Tibial nerve (tissue), 4 donors: ENCODE measurements at regions not wholly inside any gene's neighbourhood (a gene's known extent, or its start where the extent isn't known, plus 50 kb on each side); places are given as distances from the start of the nearest gene placed in this dataset.

ENCODE experiments used
- DNase-seq, 2 donors: peaks; one replicate each; pipeline ENCODE4 v3.0.0-alpha.2; 2019; ENCODE audit warnings: low spot score in 2 of 2
- H3K27ac ChIP-seq, 4 donors: fragments of 200-600 bp; sonication (generic) in 3 of 4; one replicate each; pipeline ENCODE4 v1.5.1; 2017 to 2019; ENCODE audit warnings: mild to moderate bottlenecking in 1 of 4
- H3K27me3 ChIP-seq, 2 donors: fragments of 200-600 bp; sonication (generic) in 1 of 2; one replicate each; pipeline versions ENCODE4 v1.5.1 to v1.6.0; 2017 to 2019
- H3K36me3 ChIP-seq, 3 donors: fragments of 200-600 bp; sonication (generic); one replicate each; pipeline ENCODE4 v1.5.1; 2018 to 2019
- H3K4me1 ChIP-seq, 4 donors: fragments of 200-600 bp; sonication (generic) in 3 of 4; one replicate each; pipeline ENCODE4 v1.5.1; 2017 to 2019
- H3K4me3 ChIP-seq, 4 donors: fragments of 200-600 bp; sonication (generic) in 3 of 4; one replicate each; pipeline ENCODE4 v1.5.1; 2017 to 2019; ENCODE audit warnings: mild to moderate bottlenecking in 1 of 4, moderate library complexity in 1 of 4
- H3K9me3 ChIP-seq, 4 donors: fragments of 200-600 bp; sonication (generic) in 3 of 4; one replicate each; pipeline ENCODE4 v1.5.1; 2017 to 2019
- CTCF ChIP-seq, 5 experiments: fragments of 200-600 bp in 3 of 5; fragments of 450-650 bp in 2 of 5; sonication (generic) in 3 of 5; IDR thresholded peaks; one replicate each; pipeline ENCODE4 v1.5.1; 2016 to 2019; ENCODE audit warnings: antibody characterized with exemption in 5 of 5, mild to moderate bottlenecking in 3 of 5, moderate library complexity in 2 of 5
- EP300 ChIP-seq, 2 donors: sonication (generic); formaldehyde crosslinking; IDR thresholded peaks; one replicate each; pipeline ENCODE4 v1.6.1; 2017; ENCODE audit warnings: antibody characterized with exemption in 2 of 2, mild to moderate bottlenecking in 1 of 2
- POLR2A ChIP-seq, 2 donors: fragments of 450-650 bp; IDR thresholded peaks; one replicate each; pipeline ENCODE4 v1.6.1; 2017; ENCODE audit warnings: antibody characterized with exemption in 2 of 2, mild to moderate bottlenecking in 2 of 2, moderate library complexity in 2 of 2
- WGBS, 2 donors: methylation state at CpG; one replicate each; pipeline ENCODE4 v1.1.5; 2018; 5-methylcytosine and 5-hydroxymethylcytosine counted together

GRCh38 chr19:29397748-29398147 is 128.0 kb upstream of the VSTM2B start:
- WGBS, 2 donors, result 61 to 76% methylated on average over 6 to 7 of the region's 7 CpGs

GRCh38 chr19:29399804-29400203 is 126.0 kb upstream of the VSTM2B start:
- no peak for TF ChIP-seq POLR2A (IDR thresholded peaks at IDR 0.05)
- TF ChIP-seq EP300 (IDR thresholded peaks at IDR 0.05), result no peak
- no peak for TF ChIP-seq CTCF (IDR thresholded peaks at IDR 0.05)

More at GRCh38 chr19:29397748-29398147, 128.0 kb upstream of the VSTM2B start:
- Histone ChIP-seq H3K36me3 (no peaks in the 10 kb centered on the region), H3K4me1 (no peaks in the 10 kb centered on the region), H3K27me3 (no peaks in the 10 kb centered on the region), H3K4me3 (no peak overlapping the region), H3K9me3 (peaks cover 0 to under 1% (median 0%) of the 10 kb centered on the region in 4 donors), H3K27ac (no peak overlapping the region)
- DNase-seq, result no peak
- no peak for TF ChIP-seq CTCF (IDR thresholded peaks at IDR 0.05)
- no peak for TF ChIP-seq EP300 (IDR thresholded peaks at IDR 0.05)
- no peak for TF ChIP-seq POLR2A (IDR thresholded peaks at IDR 0.05)

GRCh38 chr19:29400917-29401711 is 124.7 kb upstream of the VSTM2B start:
- H3K9me3 ChIP-seq, result no peaks in the 10 kb centered on the region
- no peaks in the 10 kb centered on the region for H3K27me3 ChIP-seq
- H3K4me3 ChIP-seq, result no peak overlapping the region
- no peak overlapping the region for H3K27ac ChIP-seq
- TF ChIP-seq EP300 (IDR thresholded peaks at IDR 0.05), result no peak
- no peak for TF ChIP-seq CTCF (IDR thresholded peaks at IDR 0.05)
- TF ChIP-seq POLR2A (IDR thresholded peaks at IDR 0.05), result no peak
- no peaks in the 10 kb centered on the region for H3K36me3 ChIP-seq
- peaks cover 0 to 12% (median 0%) of the 10 kb centered on the region in 4 donors for H3K4me1 ChIP-seq
- 59 to 64% methylated on average over 20 to 23 of the region's 23 CpGs for WGBS, 2 donors
- DNase-seq, result no peak

More at GRCh38 chr19:29399804-29400203, 126.0 kb upstream of the VSTM2B start:
- Histone ChIP-seq H3K27me3 (no peaks in the 10 kb centered on the region), H3K36me3 (no peaks in the 10 kb centered on the region), H3K27ac (no peak overlapping the region), H3K4me1 (peaks cover 0 to 5% (median 0%) of the 10 kb centered on the region in 4 donors), H3K9me3 (no peaks in the 10 kb centered on the region), H3K4me3 (no peak overlapping the region)
- 58 to 65% methylated on average over 8 of the region's 8 CpGs for WGBS, 2 donors
- DNase-seq, result no peak

GRCh38 chr19:29401712-29402421 is 123.9 kb upstream of the VSTM2B start:
- WGBS, 2 donors, result 66 to 68% methylated on average over 10 to 14 of the region's 14 CpGs
- H3K4me3 ChIP-seq, result no peak overlapping the region
- H3K4me1 ChIP-seq, result peaks cover 0 to 12% (median 0%) of the 10 kb centered on the region in 4 donors
- DNase-seq, result no peak
- no peaks in the 10 kb centered on the region for H3K9me3 ChIP-seq
- no peak overlapping the region for H3K27ac ChIP-seq
- H3K36me3 ChIP-seq, result no peaks in the 10 kb centered on the region
- no peaks in the 10 kb centered on the region for H3K27me3 ChIP-seq
- TF ChIP-seq CTCF (IDR thresholded peaks at IDR 0.05), result no peak
- TF ChIP-seq EP300 (IDR thresholded peaks at IDR 0.05), result no peak
- no peak for TF ChIP-seq POLR2A (IDR thresholded peaks at IDR 0.05)

GRCh38 chr19:29402563-29402962 is 123.2 kb upstream of the VSTM2B start:
- Histone ChIP-seq H3K9me3 (no peaks in the 10 kb centered on the region), H3K36me3 (no peaks in the 10 kb centered on the region), H3K4me3 (no peak overlapping the region), H3K4me1 (peaks cover 0 to 12% (median 0%) of the 10 kb centered on the region in 4 donors), H3K27ac (no peak overlapping the region), H3K27me3 (no peaks in the 10 kb centered on the region)
- DNase-seq, result no peak
- 75 to 92% methylated on average over 3 to 4 of the region's 6 CpGs for WGBS, 2 donors
- TF ChIP-seq POLR2A (IDR thresholded peaks at IDR 0.05) (no peak), CTCF (IDR thresholded peaks at IDR 0.05) (no peak), EP300 (IDR thresholded peaks at IDR 0.05) (no peak)
